ENCODE measurements at regions not wholly inside any gene's neighbourhood (a gene's known extent, or its start where the extent isn't known, plus 50 kb on each side); places are given as distances from the start of the nearest gene placed in this dataset.
"Not testable (repeated sequence)": the region's sequence is repeated elsewhere in the genome, so short reads cannot be mapped to it uniquely, and the experiment has no call there.

DNA sequence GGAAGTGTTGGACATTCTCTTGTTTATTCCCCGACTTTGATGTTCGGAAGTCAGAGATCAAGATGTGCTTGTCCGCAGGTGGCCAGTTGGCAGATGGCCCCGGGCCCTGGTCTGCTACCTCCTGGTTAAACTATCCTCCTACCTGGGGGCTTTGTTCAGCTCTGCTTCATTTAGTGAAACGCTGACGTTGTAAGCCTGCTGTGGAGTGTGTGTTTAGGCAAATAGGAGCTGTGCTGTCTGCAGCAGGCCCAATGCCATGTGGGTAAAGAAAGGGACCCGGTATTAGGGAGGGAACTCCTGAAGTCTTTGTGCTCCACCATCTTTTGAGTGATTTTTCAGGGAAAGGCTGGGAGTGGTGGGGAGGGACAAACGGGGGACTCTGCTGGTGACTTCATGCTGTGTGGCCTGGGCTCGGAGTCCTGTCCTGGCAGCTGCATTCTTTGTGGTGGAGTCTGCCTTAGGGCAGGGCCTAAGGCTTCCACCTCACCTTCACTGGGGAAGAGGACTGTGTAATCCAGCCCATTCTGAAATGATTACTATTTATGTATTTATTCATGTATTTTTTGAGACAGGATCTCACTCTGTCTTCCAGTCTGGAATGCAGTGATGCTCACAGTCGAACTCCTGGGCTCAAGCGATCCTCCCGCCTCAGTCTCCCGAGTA lies 171.1 kb upstream of the KLF6 start:
- Mint-ChIP-seq H3K4me1 (ENCODE audit: unreplicated experiment) (peaks cover 18% of the 10 kb centered on the region), H3K36me3 (ENCODE audit: unreplicated experiment) (no peaks in the 10 kb centered on the region), H3K27me3 (ENCODE audit: unreplicated experiment) (no peaks in the 10 kb centered on the region), H3K9me3 (ENCODE audit: unreplicated experiment) (no peaks in the 10 kb centered on the region), H3K4me3 (ENCODE audit: unreplicated experiment) (no peak overlapping the region), H3K27ac (ENCODE audit: unreplicated experiment) (no peak overlapping the region)
- no peak for DNase-seq (ENCODE audit: extremely low spot score, unreplicated experiment)
- no peak for TF ChIP-seq CTCF (IDR thresholded peaks at IDR 0.05)

DNA sequence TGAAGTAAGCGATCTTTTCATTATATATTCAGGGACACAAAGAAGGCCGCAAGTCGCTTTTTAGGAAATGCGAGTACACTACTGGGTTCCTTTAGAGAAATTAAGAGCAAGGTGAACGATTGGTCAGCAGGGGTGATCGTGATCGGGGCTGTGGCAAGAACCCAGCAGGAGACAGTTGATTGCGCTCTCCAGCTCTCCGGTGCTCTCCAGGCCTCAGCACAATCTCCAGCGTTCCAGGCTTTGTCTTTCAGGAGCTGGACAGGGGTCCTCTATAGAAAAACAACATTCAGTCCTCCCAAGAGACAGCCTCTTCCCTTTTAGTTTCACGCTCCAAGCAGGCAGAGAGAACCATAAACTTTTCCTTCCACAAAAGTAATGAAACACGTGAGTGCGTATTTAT lies 170.5 kb upstream of the KLF6 start:
- TF ChIP-seq CTCF (IDR thresholded peaks at IDR 0.05) = no peak
- Mint-ChIP-seq H3K4me1 (ENCODE audit: unreplicated experiment) (peaks cover 18% of the 10 kb centered on the region), H3K4me3 (ENCODE audit: unreplicated experiment) (no peak overlapping the region)

DNA sequence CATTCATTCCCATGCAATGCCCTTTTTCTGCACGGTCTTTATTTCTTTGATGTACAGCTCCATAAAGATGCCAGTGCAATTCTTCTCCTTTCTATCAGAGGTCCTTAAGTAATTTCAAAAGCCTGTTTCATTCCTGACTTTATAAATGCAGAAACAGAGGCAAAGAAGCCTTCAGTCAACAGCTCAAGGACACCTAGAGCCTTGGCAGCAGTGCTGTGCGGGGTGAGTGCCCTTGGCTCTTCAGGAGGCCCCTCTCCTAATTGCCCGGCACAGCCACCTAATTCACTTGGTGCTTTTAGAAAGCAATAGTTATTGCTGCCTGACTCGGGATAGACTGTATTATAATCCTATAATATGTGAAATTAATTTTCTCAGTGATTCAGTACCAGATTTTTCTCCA lies 169.6 kb upstream of the KLF6 start:
- no peaks in the 10 kb centered on the region for H3K27me3 Mint-ChIP-seq (ENCODE audit: unreplicated experiment)
- no peak for DNase-seq (ENCODE audit: extremely low spot score, unreplicated experiment)
- no peak overlapping the region for H3K27ac Mint-ChIP-seq (ENCODE audit: unreplicated experiment)
- no peaks in the 10 kb centered on the region for H3K36me3 Mint-ChIP-seq (ENCODE audit: unreplicated experiment)
- H3K4me3 Mint-ChIP-seq (ENCODE audit: unreplicated experiment) = no peak overlapping the region
- TF ChIP-seq CTCF (IDR thresholded peaks at IDR 0.05) = no peak
- no peaks in the 10 kb centered on the region for H3K9me3 Mint-ChIP-seq (ENCODE audit: unreplicated experiment)
- H3K4me1 Mint-ChIP-seq (ENCODE audit: unreplicated experiment) = peaks cover 18% of the 10 kb centered on the region

More for the DNA sequence above, 170.5 kb upstream of the KLF6 start:
- Mint-ChIP-seq H3K27ac (ENCODE audit: unreplicated experiment) (peak overlapping the region; percentile 56), H3K27me3 (ENCODE audit: unreplicated experiment) (no peaks in the 10 kb centered on the region), H3K9me3 (ENCODE audit: unreplicated experiment) (no peaks in the 10 kb centered on the region), H3K36me3 (ENCODE audit: unreplicated experiment) (no peaks in the 10 kb centered on the region)
- DNase-seq (ENCODE audit: extremely low spot score, unreplicated experiment) = no peak

DNA sequence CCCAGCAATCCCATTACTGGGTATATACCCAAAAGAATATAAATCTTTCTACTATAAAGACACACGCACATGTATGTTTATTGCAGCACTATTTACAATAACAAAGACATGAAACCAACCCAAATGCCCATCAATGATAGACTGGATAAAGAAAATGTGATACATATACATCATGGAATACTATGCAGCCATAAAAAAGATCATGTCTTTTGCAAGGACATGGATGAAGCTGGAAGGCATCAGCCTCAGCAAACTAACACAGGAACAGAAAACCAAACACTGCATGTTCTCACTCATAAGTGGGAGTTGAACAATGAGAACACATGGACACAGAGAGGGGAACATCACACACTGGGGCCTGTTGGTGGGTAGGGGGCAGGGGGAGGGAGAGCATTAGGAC lies 169.0 kb upstream of the KLF6 start:
- not testable (repeated sequence) for H3K27me3 Mint-ChIP-seq (ENCODE audit: unreplicated experiment); H3K4me3 Mint-ChIP-seq (ENCODE audit: unreplicated experiment); DNase-seq (ENCODE audit: extremely low spot score, unreplicated experiment); H3K27ac Mint-ChIP-seq (ENCODE audit: unreplicated experiment); H3K36me3 Mint-ChIP-seq (ENCODE audit: unreplicated experiment); H3K9me3 Mint-ChIP-seq (ENCODE audit: unreplicated experiment)
- H3K4me1 Mint-ChIP-seq (ENCODE audit: unreplicated experiment) = peaks cover 19% of the 10 kb centered on the region

- H3K27ac Mint-ChIP-seq (ENCODE audit: unreplicated experiment) = no peak overlapping the region
- peaks cover 19% of the 10 kb centered on the region for H3K4me1 Mint-ChIP-seq (ENCODE audit: unreplicated experiment)
- peak; percentile 17 for DNase-seq (ENCODE audit: extremely low spot score, unreplicated experiment)
Measured at GRCh38 chr10:3951993-3952392, 167.0 kb upstream of the KLF6 start.

More at GRCh38 chr10:3951993-3952392, 167.0 kb upstream of the KLF6 start:
- Mint-ChIP-seq H3K27me3 (ENCODE audit: unreplicated experiment) (no peaks in the 10 kb centered on the region), H3K9me3 (ENCODE audit: unreplicated experiment) (no peaks in the 10 kb centered on the region), H3K36me3 (ENCODE audit: unreplicated experiment) (no peaks in the 10 kb centered on the region), H3K4me3 (ENCODE audit: unreplicated experiment) (no peak overlapping the region)
- no peak for TF ChIP-seq CTCF (IDR thresholded peaks at IDR 0.05)

Measured in osteocyte (in vitro differentiated cells).